ENCODE measurements at regions not wholly inside any gene's neighbourhood (a gene's known extent, or its start where the extent isn't known, plus 50 kb on each side); places are given as distances from the start of the nearest gene placed in this dataset.

DNA sequence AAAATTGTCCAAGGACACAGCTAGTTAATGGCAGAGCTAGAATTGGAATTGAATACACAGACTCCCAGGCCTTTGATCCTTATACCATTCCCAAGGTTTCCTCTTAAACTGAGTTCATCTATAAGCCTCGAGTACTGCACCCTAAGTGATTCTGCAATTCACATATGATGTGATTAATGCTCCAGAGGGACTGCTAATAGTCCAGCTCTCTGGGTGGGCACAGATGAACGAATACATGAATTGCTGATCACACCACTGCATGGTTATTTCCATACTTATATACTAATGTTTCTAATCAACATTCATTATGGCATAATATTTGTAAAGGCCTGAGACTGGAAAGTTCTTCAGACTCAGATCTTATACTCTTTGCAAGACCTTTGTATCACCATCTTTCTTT, 101.8 kb downstream of the NUFIP1 start:
- no peaks in the 10 kb centered on the region for H3K9me3 ChIP-seq (replicated peaks; ENCODE audit: control insufficient read depth, insufficient read depth, low read length)
- no TSS peak for BruUV-seq (replicated peaks)
- intact Hi-C loops (cut with micrococcal nuclease) (no loop called here), dilution Hi-C loops (cut with MboI; ENCODE audit: extremely low pct_ligation_motif_present, low sequenced_read_pairs) (no loop called here)
- no peaks in the 10 kb centered on the region for H3K36me3 ChIP-seq (ENCODE audit: control insufficient read depth in 2 of 2, extremely low read depth in 1 of 2, insufficient read depth in 2 of 2, low read length in 2 of 2)
- POLR2A ChIA-PET, result interaction anchor here (0.7 kb wide), 1 partner anchor 50 kb away, joined by 3 read pairs; no protein-coding TSS in a partner anchor
- peaks cover 26% of the 10 kb centered on the region for H3K4me1 ChIP-seq (ENCODE audit: control insufficient read depth, extremely low read depth, insufficient read depth, low read length)
- H3K27ac ChIP-seq (ENCODE audit: insufficient read depth, low read depth, low read length), result no peak overlapping the region
- H3K4me3 ChIP-seq (replicated peaks in 1 of 3; ENCODE audit: insufficient read depth in 1 of 3, low read depth in 1 of 3, low read length in 3 of 3), result no peak overlapping the region
- H4K20me1 ChIP-seq (replicated peaks; ENCODE audit: control insufficient read depth, extremely low read depth, insufficient read depth, low read length), result no peaks in the 10 kb centered on the region
- H2AFZ ChIP-seq (ENCODE audit: low read depth, low read length), result no peak overlapping the region
- H3K4me2 ChIP-seq (ENCODE audit: insufficient read depth, low read length), result no peak overlapping the region
- no peak for TF ChIP-seq GATA2 (IDR thresholded peaks at IDR 0.05; ENCODE audit: insufficient read depth, insufficient read length, low read depth, low read length)
- TF ChIP-seq FOS (IDR thresholded peaks at IDR 0.05; ENCODE audit: borderline replicate concordance, insufficient read depth, low read length), result no peak
- TF ChIP-seq POLR2AphosphoS5 (IDR thresholded peaks at IDR 0.05; ENCODE audit: insufficient read depth, low read depth, low read length), result no peak
- TF ChIP-seq, protein P1, sequence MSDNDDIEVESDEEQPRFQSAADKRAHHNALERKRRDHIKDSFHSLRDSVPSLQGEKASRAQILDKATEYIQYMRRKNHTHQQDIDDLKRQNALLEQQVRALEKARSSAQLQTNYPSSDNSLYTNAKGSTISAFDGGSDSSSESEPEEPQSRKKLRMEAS (IDR thresholded peaks at IDR 0.05; ENCODE audit: insufficient read depth, insufficient read length), result no peak
- TF ChIP-seq MYC (IDR thresholded peaks at IDR 0.05; ENCODE audit: low read depth, low read length), result no peak
- TF ChIP-seq EZH2 (IDR thresholded peaks at IDR 0.05; ENCODE audit: borderline replicate concordance, low read depth, low read length, severe bottlenecking), result no peak
- TF ChIP-seq, protein P2, sequence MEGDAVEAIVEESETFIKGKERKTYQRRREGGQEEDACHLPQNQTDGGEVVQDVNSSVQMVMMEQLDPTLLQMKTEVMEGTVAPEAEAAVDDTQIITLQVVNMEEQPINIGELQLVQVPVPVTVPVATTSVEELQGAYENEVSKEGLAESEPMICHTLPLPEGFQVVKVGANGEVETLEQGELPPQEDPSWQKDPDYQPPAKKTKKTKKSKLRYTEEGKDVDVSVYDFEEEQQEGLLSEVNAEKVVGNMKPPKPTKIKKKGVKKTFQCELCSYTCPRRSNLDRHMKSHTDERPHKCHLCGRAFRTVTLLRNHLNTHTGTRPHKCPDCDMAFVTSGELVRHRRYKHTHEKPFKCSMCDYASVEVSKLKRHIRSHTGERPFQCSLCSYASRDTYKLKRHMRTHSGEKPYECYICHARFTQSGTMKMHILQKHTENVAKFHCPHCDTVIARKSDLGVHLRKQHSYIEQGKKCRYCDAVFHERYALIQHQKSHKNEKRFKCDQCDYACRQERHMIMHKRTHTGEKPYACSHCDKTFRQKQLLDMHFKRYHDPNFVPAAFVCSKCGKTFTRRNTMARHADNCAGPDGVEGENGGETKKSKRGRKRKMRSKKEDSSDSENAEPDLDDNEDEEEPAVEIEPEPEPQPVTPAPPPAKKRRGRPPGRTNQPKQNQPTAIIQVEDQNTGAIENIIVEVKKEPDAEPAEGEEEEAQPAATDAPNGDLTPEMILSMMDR (IDR thresholded peaks at IDR 0.05; ENCODE audit: extremely low read depth in 1 of 2, insufficient read depth in 1 of 2, low read depth in 1 of 2, low read length in 2 of 2), result no peak
- CTCF ChIA-PET, result interaction anchor here (1.7 kb wide), 1 partner anchor 10 kb away, joined by 4 read pairs; no protein-coding TSS in a partner anchor
- FAIRE-seq, result no peak
- no peak overlapping the region for H3K9ac ChIP-seq (replicated peaks; ENCODE audit: extremely low read depth, insufficient read depth, low read length)
- no peaks in the 10 kb centered on the region for H3K79me2 ChIP-seq (ENCODE audit: control insufficient read depth, insufficient read depth, low read length)
- no peaks in the 10 kb centered on the region for H3K9me1 ChIP-seq (replicated peaks; ENCODE audit: control insufficient read depth, extremely low read depth, insufficient read depth, low read length)
- no peaks in the 10 kb centered on the region for H3K27me3 ChIP-seq (ENCODE audit: control insufficient read depth in 2 of 2, insufficient read depth in 2 of 2, low read length in 2 of 2)
- no peak for DNase-seq (ENCODE audit: low read depth, low spot score)
